ENCODE measurements at regions not wholly inside any gene's neighbourhood (a gene's known extent, or its start where the extent isn't known, plus 50 kb on each side); places are given as distances from the start of the nearest gene placed in this dataset.

DNA sequence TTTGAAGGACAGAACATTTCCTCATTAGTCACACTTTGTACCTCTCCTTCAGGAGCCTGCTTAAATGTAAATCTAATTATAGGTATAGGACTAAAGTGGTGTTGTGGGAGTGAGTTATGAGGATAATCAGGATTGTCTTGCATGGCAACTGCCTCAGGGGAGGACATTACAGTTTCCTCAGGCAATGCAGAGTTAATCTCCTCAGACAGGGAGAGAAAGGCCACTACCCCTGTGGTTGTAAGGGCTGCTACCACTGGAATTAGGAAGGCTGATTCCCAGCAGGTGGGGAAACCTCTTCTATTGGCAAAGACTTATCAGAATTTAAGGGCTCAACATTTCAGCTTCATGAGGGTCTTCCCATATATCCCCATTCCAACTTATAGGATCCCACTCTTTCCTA lies 286.8 kb upstream of the PBX1 start:
- intact Hi-C loops (cut with DNase I) = no loop called here
- no peak for DNase-seq

DNA sequence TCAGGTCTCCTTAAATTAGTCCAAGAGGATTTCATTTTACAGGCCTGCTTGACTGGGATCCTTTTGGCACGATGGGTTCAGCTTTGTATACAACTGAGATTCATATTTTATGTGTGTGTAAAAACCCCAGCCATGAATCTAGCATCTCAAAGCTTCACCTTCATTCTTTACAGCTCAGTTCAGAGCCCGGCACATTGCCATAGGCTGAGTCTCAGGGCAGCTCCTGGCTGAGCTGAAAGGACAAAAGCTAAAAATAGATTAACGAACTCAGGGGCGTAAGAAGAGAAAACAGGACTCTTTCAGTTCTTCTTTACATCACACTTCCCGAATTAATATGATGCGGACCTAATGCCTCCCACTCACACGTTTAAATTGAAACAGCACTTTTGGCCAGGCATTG lies 262.8 kb upstream of the PBX1 start:
- no peak for DNase-seq
- intact Hi-C loops (cut with DNase I) = no loop called here

DNA sequence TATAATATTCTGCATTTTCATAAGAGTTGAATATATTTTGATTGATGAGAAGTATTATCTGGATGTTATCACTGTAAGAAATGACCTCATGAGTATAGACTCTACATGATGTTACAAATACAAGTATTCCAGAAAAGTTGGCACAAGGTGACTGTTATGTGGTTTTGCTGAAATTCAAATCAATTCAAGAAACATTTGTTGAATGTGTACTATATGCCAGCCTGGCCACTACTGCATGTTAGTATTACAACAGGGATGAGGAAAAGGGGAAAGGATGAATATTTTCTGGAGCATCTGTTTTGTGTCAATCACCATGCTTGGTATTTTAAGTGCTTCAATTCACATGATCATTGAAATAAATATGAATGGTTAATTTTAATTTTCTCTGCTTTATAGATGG lies 250.9 kb upstream of the PBX1 start:
- intact Hi-C loops (cut with DNase I) = no loop called here
- DNase-seq = no peak

DNA sequence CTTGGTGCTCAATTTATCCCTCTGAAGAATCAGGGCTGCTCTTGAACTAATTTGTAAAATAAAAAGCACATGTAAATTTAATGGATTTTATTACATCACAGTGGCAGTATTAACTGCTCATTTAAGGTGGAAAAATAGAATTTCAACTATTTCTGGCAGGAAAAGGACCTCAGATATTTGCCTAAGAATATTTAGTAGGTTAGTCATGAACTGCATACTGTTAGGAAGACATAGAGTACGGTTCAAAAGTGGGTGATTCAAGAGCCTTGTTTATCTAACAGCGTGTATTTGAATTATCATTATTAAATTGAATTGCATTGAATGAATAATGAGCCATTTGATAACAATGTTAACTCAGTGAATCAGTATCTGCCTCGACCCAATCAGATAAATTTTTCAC lies 248.8 kb upstream of the PBX1 start:
- intact Hi-C loops (cut with DNase I) = no loop called here
- DNase-seq = no peak

DNA sequence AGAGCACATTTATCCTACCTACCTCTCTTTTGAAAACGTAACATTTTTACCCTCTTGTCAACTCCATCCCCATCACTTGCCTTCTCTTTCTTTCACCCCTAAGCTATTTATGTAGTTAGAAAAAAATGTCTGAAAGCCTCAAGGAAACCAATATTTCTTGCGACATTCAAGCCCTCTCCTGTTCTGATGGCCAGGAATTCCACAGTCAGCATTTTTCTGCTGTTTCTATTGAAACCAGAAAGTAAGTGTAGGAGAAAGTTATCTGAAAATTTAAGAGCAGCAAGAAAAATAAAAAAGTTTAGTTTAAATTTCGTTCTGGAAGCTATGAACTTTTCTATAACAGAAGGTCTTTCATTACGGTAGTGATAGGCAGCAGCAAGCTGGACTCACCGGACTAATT lies 247.6 kb upstream of the PBX1 start:
- intact Hi-C loops (cut with DNase I) = no loop called here
- no peak for DNase-seq

DNA sequence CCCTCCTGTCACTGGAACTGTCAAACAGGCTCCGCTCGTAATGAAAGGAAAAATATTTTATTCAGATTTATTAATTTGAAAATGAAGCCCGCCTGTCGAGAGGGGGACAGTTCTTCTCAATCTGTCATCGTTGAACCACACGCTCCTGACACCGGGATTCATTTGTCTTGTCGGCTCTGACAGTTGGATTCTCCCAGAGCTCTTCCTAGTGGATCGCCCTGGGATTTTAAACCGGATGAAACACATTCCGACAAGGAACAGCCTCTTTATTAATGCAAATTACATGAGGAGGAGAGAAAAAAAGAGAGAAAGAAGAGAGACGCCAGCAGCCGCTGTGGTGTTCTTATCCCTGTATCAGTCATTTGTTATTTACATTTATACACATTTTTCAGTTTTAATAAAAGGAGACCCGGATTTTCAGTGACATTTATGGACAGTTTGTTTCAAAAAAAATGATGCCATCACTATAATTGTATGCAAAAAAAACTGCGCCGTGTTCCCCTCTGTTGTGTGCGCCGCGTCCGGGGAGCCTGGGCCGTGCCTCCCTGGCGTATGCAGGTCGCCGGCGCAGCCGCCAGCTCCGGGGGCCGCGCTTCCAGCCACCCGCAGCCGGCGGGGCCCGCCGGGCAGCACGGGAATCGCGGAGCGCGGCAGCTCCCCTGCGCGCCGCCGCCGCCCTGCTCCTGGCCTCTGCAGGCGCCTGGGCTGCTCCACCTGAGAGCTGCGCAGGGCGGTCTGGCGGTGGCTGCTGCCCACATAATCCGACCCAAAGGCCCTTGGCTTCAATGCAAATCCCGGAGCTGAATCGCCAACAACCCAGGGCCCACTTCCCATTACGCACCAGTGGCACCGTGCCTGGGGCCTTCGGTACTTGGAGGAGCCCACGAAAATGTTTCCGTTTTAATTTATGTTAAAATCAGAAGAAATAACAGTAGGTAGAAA lies 237.9 kb upstream of the PBX1 start:
- DNase-seq = peak in 39 of 42 donors; percentile 4 to 62 (median 27)
- intact Hi-C loops (cut with DNase I) = no loop called here

DNA sequence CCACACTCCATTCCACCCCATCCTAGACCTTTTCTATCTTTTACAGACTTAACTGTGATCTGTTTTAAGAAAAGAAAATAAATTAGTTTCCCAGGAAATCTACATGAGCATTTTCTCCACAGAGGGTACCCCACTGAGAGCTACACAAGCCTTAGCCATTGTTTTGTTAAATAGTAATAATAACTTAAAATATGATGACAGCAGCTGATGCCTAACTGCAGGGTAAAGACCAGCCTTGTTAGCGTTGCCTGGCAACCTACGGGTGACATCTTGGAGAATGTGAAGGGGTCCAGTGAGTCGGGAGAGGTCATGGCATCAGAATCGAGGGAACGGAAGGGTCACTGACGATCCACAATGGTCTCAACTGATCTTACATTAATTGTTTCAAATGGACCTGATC lies 233.2 kb upstream of the PBX1 start:
- DNase-seq = no peak
- intact Hi-C loops (cut with DNase I) = no loop called here

DNA sequence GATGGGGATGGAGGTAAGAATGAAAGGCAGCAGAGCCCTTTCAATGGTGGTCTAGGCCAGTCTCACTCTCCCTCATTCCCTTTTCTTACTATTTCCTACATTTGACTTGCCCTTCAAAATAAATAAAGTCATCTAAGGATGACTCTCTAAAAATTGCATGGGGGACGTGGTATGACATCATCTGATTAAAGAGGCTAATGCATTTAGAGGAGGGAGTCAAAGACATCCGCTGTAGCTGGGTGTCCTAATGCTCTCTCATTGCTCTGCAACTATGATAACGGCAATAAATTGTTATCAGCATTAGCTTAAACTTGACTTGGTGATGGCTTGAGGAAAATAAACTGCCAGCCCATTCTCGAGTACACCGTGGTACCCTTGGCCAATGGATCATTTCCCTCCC lies 225.6 kb upstream of the PBX1 start:
- intact Hi-C loops (cut with DNase I) = no loop called here
- no peak for DNase-seq

DNA sequence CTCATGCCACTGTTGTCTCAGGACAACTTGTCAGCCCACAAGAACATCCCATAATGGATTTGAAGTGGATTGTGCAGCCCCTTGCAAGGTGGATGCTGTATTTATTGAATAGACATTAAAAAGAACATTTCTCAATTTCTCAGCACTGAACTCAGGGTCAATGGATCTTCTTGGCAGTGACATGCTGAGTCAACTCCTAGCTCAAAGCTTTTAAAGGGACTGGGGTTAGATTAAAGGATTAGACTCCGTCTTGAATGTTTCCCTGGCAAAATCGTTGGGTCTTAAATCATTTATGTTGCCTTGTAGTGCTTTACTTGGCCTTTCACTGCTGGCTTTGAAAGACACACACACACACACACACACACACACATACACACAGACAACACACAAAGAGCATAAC lies 221.6 kb upstream of the PBX1 start:
- intact Hi-C loops (cut with DNase I) = no loop called here
- no peak for DNase-seq

DNA sequence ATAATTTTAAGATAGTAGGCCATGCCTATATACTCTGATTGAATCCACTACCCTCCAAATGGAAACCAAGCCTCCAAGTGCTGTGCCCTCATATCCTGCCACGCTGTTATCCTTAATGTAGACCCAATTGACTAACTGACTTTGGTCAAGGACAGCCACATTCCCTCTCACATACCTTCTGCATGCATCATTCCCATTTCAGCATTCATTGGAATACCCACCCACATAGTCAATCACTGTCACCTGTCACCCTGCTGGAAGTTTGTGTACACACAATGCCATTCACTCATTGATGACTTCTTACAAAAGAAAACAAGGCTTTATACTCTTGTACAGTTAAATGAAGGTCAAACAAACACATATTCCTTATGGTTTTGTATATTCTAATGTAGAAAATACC lies 221.1 kb upstream of the PBX1 start:
- no peak for DNase-seq
- intact Hi-C loops (cut with DNase I) = no loop called here

DNA sequence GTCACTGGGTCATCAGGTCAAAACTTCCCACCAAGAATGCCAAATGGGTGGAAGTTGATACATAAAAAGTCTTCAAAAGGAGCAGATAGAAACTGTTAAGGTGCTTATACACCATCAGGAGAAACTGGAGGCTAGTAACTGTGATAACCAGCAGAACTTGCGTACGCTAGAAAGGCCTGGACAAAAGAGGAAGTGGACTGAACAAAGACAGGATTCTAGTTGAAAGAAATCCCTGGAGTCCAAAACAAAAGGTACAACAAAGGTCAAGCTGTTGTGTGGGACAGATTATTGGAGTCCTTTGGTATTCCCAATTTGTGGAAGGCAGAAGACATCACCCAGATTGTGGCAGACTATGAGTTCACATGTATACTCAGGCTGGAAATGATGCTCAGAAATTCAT lies 215.8 kb upstream of the PBX1 start:
- intact Hi-C loops (cut with DNase I) = no loop called here
- no peak for DNase-seq

DNA sequence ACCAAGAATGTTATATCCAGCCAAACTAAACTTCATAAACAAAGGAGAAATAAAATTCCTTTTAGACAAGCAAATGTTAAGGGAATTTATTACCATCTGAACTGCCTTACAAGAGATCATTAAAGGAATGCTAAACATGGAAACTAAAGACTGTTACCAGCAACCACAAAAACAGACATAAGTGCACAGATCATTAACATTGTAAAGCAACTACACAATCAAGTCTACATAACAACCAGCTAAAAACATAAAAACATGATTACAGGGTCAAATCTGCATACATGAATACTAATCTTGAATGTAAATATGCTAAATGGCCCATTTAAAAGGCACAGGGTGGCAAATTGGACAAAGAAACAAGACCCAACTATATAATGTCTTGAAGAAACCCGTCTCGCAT lies 211.0 kb upstream of the PBX1 start:
- no peak for DNase-seq
- intact Hi-C loops (cut with DNase I) = no loop called here

DNA sequence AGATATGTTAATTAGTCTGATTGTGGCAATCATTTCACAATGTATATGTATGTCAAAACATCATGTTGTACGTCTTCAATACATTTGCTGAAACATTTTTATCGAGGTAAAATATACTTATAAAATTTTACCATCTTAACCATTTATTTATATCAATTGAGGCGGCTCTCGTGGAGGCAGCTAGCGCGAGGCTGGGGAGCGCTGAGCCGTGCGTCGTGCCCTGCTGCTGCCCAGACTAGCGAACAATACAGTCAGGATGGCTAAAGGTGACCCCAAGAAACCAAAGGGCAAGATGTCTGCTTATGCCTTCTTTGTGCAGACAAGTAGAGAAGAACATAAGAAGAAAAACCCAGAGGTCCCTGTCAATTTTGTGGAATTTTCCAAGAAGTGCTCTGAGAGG lies 202.5 kb upstream of the PBX1 start:
- intact Hi-C loops (cut with DNase I) = no loop called here

DNA sequence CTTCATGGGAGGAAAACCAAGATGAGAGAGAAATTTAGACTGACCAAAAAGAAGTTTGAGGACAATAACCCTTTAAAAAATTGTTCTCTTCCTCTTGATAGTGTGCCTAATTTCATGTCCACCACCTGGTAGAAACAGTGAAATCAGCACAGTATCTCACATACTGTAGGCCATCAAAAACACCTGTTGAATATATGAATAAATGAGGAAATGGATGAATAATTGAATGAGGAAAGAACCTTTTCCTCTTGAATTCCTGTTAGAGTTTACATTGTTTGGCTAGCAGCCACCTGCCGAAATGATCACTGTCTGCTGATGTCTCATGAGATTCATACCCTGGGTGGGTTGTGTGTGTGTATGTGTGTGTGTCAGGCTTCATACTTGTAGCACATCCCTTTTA lies 198.7 kb upstream of the PBX1 start:
- no peak for DNase-seq
- intact Hi-C loops (cut with DNase I) = no loop called here

More for the DNA sequence above, 202.5 kb upstream of the PBX1 start:
- DNase-seq = no peak

DNA sequence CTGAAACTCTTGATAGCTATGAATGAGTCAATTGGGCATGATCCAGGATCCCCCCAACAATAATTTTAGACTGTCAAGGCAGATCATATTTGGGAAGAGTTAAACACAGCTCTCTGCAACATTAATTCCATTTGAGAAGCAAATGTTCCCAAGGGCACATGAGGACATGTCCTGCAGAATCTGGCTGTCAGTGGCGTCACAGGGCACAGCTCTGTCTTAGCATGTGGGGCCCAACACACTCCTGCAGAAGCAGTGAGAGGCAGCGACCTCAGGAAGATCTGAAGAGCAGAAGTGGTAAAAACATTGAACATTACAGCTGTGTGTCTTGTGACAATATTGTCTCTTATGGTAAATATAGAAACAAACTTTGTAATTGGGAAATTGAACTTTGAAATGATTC lies 197.1 kb upstream of the PBX1 start:
- DNase-seq = no peak
- intact Hi-C loops (cut with DNase I) = no loop called here

DNA sequence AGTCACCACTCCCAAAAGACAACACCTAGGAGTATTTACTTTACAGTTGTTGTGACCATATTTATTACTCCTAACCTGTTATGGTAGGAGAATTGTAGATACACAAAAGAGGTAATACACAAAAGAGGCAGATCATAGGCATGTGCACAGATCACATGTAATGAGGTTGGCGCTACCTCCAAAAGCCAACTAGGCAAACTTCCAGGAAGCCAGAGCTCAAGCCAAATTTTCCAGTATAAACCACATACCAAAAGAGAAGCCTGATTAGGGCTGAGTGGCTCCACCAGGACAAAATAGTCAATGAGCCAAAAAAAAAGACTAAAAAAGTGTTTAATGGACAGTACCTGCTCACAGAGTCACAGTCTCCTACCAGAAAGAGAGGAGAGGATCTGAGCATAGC lies 195.0 kb upstream of the PBX1 start:
- no peak for DNase-seq
- intact Hi-C loops (cut with DNase I) = no loop called here

DNA sequence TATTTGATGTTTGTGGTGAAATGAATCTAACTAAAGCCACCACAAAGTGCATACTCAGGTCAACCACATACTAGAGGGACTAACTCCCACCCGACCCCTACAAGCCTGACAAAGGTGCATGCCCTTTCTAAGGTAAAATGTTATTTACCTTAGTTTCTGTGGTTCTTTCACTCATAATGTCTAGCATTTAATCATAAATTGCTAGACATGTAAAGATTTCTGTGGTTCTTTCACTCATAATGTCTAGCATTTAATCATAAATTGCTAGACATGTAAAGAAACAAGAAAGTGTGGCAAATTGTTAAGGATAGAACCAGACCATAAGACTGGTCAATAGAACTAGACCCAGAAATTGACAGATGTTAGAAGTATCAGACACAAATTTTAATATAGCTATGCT lies 193.0 kb upstream of the PBX1 start:
- intact Hi-C loops (cut with DNase I) = no loop called here
- no peak for DNase-seq

DNA sequence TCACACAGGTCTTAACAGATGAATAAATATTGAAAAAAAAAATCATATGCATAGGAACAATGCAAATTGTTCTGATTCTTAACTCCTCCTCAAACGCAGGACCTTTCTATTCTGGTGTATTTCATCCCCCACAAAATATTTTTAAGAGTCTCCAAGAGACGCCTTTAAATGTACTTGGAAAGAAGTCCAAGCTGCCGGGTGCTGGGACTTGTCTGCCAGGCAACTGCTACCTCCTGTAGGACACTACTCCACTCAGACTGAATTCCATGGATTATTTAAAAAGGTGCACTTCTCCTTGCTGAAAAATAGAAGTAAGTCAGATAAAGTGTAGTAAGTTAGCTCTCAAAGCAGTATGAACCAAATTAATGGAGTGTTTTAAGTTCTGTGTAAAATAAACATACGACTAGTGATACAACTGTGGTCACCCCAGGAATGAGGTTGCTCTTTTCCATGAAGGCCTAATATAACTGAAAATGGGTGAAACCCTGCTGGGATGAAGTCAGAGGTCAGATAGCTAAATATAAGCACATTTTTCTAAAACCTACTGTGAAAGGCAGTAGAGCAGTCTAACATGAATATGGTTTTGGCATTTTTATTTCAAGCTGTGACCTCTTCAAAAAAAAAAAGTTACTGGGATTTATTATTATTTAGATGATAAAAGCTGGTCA lies 189.2 kb upstream of the PBX1 start:
- intact Hi-C loops (cut with DNase I) = no loop called here
- DNase-seq = no peak

DNA sequence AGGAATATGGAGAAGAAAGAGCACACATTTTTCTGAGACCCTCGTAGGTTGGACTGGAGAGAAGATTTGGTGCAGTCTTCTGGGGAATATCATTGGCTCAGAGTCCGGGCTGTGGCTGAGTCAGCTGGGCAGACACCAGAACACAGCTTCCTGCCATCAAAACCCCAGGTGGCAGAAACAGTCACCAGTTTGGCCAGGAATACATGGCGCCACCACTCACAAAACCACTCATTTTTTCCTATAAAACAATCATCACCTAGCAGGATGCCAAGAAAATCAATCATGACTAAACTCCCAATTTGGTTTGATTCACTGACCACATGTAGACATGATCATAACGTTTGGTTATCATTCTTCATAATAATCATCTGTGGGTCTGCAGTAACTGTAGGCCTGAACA lies 178.1 kb upstream of the PBX1 start:
- intact Hi-C loops (cut with DNase I) = no loop called here

DNA sequence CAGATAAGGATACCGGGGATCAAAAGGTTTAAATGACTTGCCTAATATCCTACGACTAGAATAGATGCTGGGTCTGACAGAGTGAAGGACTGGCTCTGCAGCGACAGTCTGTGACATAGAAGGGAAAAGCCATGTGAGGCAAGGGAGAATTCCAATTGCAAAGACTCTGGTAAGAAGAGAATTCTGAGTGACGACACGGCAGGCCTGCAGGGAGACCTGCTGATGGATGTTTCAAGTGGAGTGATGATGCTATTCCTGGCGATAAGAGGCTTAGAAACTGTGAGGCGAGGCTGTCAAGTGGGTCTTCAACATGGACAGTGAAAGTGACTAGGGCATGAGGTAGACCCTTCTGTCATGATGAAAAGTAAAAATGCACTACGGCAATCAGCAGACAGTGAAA lies 176.6 kb upstream of the PBX1 start:
- intact Hi-C loops (cut with DNase I) = no loop called here
- DNase-seq = no peak

More for the DNA sequence above, 178.1 kb upstream of the PBX1 start:
- DNase-seq = peak in 3 of 42 donors; percentile 5 to 37 (median 8)

DNA sequence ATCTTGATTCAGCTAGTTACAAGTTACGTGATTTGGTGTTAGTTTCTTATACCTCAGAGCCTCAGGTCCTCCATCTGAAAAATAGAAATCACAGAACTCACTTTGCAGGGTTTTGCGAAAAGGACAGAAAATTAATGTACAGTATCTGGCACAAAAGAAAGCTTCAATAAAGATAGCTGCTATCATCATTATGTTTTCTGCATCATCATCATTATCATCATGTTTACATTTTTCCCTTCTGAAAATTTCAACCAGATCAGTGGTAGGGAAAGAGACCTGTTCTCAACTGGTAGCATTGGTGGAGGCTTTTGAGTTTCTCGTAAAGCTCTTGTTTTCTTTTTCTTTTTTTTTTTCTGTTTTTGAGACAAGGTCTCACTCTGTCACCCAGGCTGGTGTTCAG lies 174.7 kb upstream of the PBX1 start:
- no peak for DNase-seq
- intact Hi-C loops (cut with DNase I) = no loop called here

All from head of caudate nucleus (tissue), 42 donors.